Stomach smooth muscle (tissue), 2 donors: ENCODE measurements at regions not wholly inside any gene's neighbourhood (a gene's known extent, or its start where the extent isn't known, plus 50 kb on each side); places are given as distances from the start of the nearest gene placed in this dataset.

Experiments
- H3K27ac ChIP-seq: one replicate; pipeline ENCODE4 v1.7.0; 2013; ENCODE audit warnings: mild to moderate bottlenecking, low read length, inconsistent platforms
- H3K27me3 ChIP-seq, 2 donors: one replicate each; pipeline ENCODE4 v1.7.0; 2013; ENCODE audit warnings: low read length in 2 of 2; ENCODE audit not compliant: insufficient read depth in 2 of 2, control insufficient read depth in 1 of 2
- H3K36me3 ChIP-seq, 2 donors: one replicate each; pipeline ENCODE4 v1.7.0; 2013; ENCODE audit warnings: low read length in 2 of 2; ENCODE audit not compliant: control insufficient read depth in 2 of 2, insufficient read depth in 2 of 2
- H3K4me1 ChIP-seq: one replicate; pipeline ENCODE4 v1.7.0; 2013; ENCODE audit warnings: low read length; ENCODE audit not compliant: control insufficient read depth, insufficient read depth
- H3K4me3 ChIP-seq, 2 donors: one replicate each; pipeline ENCODE4 v1.7.0; 2013; ENCODE audit warnings: low read length in 2 of 2
- H3K9ac ChIP-seq, 2 donors: one replicate each; pipeline ENCODE4 v1.7.0; 2013; ENCODE audit warnings: low read length in 2 of 2, mild to moderate bottlenecking in 1 of 2
- H3K9me3 ChIP-seq, 2 donors: one replicate each; pipeline ENCODE4 v1.7.0; 2013; ENCODE audit warnings: low read length in 2 of 2; ENCODE audit not compliant: control insufficient read depth in 2 of 2
- donor health status: healthy.
- donor health status: Pancreatic carcinoma.

DNA sequence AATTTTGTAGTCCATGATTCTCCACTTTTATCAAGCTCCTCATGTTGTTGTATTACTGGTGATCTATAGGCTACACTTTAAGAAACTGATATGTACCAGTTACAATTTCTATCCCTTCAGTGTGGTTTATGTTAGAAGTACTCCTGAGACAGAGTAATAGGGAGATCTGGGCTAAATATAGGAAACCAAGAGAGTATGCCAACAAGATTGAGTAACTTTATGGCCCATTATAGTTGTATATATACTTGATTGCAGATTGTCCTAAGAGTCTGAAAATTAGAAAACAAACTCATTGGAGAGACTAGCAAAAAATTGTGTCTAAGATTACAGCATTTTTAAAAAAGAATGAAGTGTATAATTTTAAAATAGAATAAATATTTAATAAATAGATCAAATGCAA, 605.6 kb downstream of the XIRP2 start:
- Histone ChIP-seq H3K27ac (no peak overlapping the region), H3K4me3 (no peak overlapping the region), H3K9me3 (no peaks in the 10 kb centered on the region), H3K9ac (no peak overlapping the region), H3K27me3 (no peaks in the 10 kb centered on the region), H3K36me3 (no peaks in the 10 kb centered on the region), H3K4me1 (no peaks in the 10 kb centered on the region)

- Histone ChIP-seq H3K9ac (no peak overlapping the region), H3K27ac (no peak overlapping the region), H3K27me3 (no peaks in the 10 kb centered on the region), H3K4me3 (no peak overlapping the region), H3K4me1 (no peaks in the 10 kb centered on the region), H3K36me3 (no peaks in the 10 kb centered on the region), H3K9me3 (no peaks in the 10 kb centered on the region)
Observed at GRCh38 chr2:167492486-167492885, 604.2 kb downstream of the XIRP2 start.

GRCh38 chr2:167491788-167492187, 603.5 kb downstream of the XIRP2 start:
- Histone ChIP-seq H3K27ac (no peak overlapping the region), H3K4me1 (no peaks in the 10 kb centered on the region), H3K9me3 (no peaks in the 10 kb centered on the region), H3K4me3 (no peak overlapping the region), H3K36me3 (no peaks in the 10 kb centered on the region), H3K9ac (no peak overlapping the region), H3K27me3 (no peaks in the 10 kb centered on the region)

GRCh38 chr2:167490455-167490854, 602.2 kb downstream of the XIRP2 start:
- Histone ChIP-seq H3K4me3 (no peak overlapping the region), H3K36me3 (no peaks in the 10 kb centered on the region), H3K4me1 (no peaks in the 10 kb centered on the region), H3K9ac (no peak overlapping the region), H3K27me3 (no peaks in the 10 kb centered on the region), H3K9me3 (no peaks in the 10 kb centered on the region), H3K27ac (no peak overlapping the region)

GRCh38 chr2:167489325-167489724, 601.0 kb downstream of the XIRP2 start:
- no peak overlapping the region for H3K9ac ChIP-seq
- no peaks in the 10 kb centered on the region for H3K4me1 ChIP-seq
- no peaks in the 10 kb centered on the region for H3K9me3 ChIP-seq
- H3K27ac ChIP-seq, result no peak overlapping the region
- H3K27me3 ChIP-seq, result no peaks in the 10 kb centered on the region
- H3K36me3 ChIP-seq, result no peaks in the 10 kb centered on the region
- H3K4me3 ChIP-seq, result no peak overlapping the region

DNA sequence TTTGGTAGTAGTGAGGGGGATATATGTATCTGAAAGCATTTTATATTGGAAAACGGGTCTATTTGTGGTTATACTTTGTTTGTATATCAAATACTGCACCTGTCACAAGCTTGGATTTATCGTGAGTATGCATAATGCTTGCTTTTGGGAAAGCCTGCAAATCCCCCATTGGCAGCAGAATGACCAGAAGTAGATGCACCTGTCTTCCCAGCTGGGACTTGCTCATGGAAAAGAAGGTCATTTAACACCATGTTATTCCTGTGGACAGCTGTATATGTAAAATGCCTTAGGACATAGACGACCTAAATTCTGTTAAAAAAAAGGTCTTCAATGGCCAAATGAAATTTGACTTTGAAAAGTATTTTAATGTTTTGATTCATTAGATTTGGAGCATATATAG, 599.4 kb downstream of the XIRP2 start:
- H3K4me1 ChIP-seq, result no peaks in the 10 kb centered on the region
- no peaks in the 10 kb centered on the region for H3K27me3 ChIP-seq
- no peaks in the 10 kb centered on the region for H3K36me3 ChIP-seq
- H3K27ac ChIP-seq, result no peak overlapping the region
- H3K9me3 ChIP-seq, result no peaks in the 10 kb centered on the region
- no peak overlapping the region for H3K9ac ChIP-seq
- no peak overlapping the region for H3K4me3 ChIP-seq

- no peaks in the 10 kb centered on the region for H3K27me3 ChIP-seq
- no peaks in the 10 kb centered on the region for H3K9me3 ChIP-seq
Observed at GRCh38 chr2:167484875-167485274, 596.6 kb downstream of the XIRP2 start.

GRCh38 chr2:167480986-167481309, 592.7 kb downstream of the XIRP2 start:
- H3K9ac ChIP-seq, result no peak overlapping the region
- H3K4me1 ChIP-seq, result no peaks in the 10 kb centered on the region
- no peaks in the 10 kb centered on the region for H3K36me3 ChIP-seq
- no peak overlapping the region for H3K27ac ChIP-seq
- no peaks in the 10 kb centered on the region for H3K27me3 ChIP-seq
- no peaks in the 10 kb centered on the region for H3K9me3 ChIP-seq
- H3K4me3 ChIP-seq, result no peak overlapping the region

More at GRCh38 chr2:167484875-167485274, 596.6 kb downstream of the XIRP2 start:
- Histone ChIP-seq H3K36me3 (no peaks in the 10 kb centered on the region), H3K27ac (no peak overlapping the region), H3K4me1 (no peaks in the 10 kb centered on the region), H3K9ac (no peak overlapping the region), H3K4me3 (no peak overlapping the region)

DNA sequence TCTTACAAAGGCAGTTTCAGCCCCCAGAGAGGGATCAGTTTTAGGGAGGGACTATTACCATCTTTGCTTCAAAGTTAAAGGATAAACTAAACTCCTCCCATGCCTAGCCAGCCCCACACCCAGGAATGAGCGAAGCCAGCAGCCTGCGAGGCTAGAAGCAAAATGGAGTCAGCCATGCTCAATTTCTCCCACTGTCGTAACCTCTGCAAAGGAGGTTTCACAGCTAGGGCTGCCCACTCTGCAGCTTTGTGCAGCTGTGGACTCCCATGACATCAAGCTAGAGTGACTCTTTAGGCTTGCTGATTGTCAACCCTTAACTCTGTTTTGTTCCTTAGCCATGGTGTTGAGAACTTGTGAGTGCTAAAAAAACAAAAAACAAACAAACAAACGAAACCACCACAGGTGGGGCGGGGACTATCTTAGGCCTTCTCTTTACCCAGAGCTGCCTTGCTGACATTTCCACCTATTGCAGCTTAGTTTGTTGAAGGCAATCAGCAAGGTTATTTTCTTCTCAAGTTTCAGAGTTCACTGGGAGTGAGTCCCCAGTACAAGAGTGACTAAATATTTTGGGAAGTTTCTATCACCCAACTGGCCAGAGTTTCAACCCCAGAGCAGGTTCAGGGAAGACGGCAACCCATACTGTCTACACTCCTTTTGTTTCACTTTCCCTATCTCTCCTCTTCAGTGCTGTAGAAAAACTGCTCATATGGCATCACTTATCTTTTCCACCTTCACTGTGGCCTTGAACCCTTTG, 592.1 kb downstream of the XIRP2 start:
- Histone ChIP-seq H3K36me3 (no peaks in the 10 kb centered on the region), H3K4me3 (no peak overlapping the region), H3K9ac (no peak overlapping the region), H3K27me3 (no peaks in the 10 kb centered on the region), H3K27ac (no peak overlapping the region), H3K4me1 (no peaks in the 10 kb centered on the region), H3K9me3 (no peaks in the 10 kb centered on the region)

- H3K27ac ChIP-seq, result no peak overlapping the region
- H3K4me1 ChIP-seq, result no peaks in the 10 kb centered on the region
- no peak overlapping the region for H3K9ac ChIP-seq
- H3K4me3 ChIP-seq, result no peak overlapping the region
- no peaks in the 10 kb centered on the region for H3K27me3 ChIP-seq
- H3K36me3 ChIP-seq, result no peaks in the 10 kb centered on the region
- no peaks in the 10 kb centered on the region for H3K9me3 ChIP-seq
Observed at GRCh38 chr2:167478196-167478595, 589.9 kb downstream of the XIRP2 start.

GRCh38 chr2:167475791-167476190, 587.5 kb downstream of the XIRP2 start:
- no peaks in the 10 kb centered on the region for H3K4me1 ChIP-seq
- H3K9me3 ChIP-seq, result no peaks in the 10 kb centered on the region
- H3K9ac ChIP-seq, result no peak overlapping the region
- no peaks in the 10 kb centered on the region for H3K36me3 ChIP-seq
- H3K27me3 ChIP-seq, result no peaks in the 10 kb centered on the region
- no peak overlapping the region for H3K4me3 ChIP-seq
- H3K27ac ChIP-seq, result no peak overlapping the region
